Neural cell (in vitro differentiated cells): ENCODE measurements at regions not wholly inside any gene's neighbourhood (a gene's known extent, or its start where the extent isn't known, plus 50 kb on each side); places are given as distances from the start of the nearest gene placed in this dataset.

Experiments used
- RAD21 ChIP-seq: fragments of 450-650 bp; conservative IDR thresholded peaks from 2 replicates; pipeline ENCODE4 v1.6.1; 2014; ENCODE audit warnings: antibody characterized with exemption, mild to moderate bottlenecking, moderate library complexity
- SMC3 ChIP-seq: fragments of 450-650 bp; conservative IDR thresholded peaks from 2 replicates; pipeline ENCODE4 v1.6.1; 2014; ENCODE audit warnings: antibody characterized with exemption, mild to moderate bottlenecking, moderate library complexity; ENCODE audit not compliant: poor library complexity
- TF ChIP-seq, protein P1 (sequence below): fragments of 450-650 bp; IDR thresholded peaks from 2 replicates; pipeline ENCODE4 v1.5.1; 2014; ENCODE audit warnings: antibody characterized with exemption, mild to moderate bottlenecking, moderate library complexity; ENCODE audit not compliant: poor library complexity, severe bottlenecking

DNA sequence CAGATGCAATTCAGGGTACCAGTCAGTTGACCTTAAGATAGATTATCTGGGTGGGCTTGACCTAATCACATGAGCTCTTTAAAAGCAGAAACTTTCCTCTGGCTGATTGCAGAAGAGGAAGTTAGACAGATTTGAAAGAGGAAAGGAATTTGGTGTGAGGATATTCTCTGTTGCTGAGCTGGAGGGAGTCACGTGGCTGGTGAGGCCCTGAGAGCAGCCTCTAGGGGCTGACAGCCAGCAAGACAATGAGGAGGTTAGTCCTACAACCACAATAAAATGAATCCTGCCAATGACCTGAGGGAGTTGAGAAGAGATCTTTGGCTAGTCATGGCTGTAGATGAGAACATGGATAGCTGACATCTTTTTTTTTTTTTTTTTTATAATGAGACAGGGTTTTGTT is 87.0 kb upstream of the B3GAT2 start:
- TF ChIP-seq, protein P1, sequence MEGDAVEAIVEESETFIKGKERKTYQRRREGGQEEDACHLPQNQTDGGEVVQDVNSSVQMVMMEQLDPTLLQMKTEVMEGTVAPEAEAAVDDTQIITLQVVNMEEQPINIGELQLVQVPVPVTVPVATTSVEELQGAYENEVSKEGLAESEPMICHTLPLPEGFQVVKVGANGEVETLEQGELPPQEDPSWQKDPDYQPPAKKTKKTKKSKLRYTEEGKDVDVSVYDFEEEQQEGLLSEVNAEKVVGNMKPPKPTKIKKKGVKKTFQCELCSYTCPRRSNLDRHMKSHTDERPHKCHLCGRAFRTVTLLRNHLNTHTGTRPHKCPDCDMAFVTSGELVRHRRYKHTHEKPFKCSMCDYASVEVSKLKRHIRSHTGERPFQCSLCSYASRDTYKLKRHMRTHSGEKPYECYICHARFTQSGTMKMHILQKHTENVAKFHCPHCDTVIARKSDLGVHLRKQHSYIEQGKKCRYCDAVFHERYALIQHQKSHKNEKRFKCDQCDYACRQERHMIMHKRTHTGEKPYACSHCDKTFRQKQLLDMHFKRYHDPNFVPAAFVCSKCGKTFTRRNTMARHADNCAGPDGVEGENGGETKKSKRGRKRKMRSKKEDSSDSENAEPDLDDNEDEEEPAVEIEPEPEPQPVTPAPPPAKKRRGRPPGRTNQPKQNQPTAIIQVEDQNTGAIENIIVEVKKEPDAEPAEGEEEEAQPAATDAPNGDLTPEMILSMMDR, result no peak
- TF ChIP-seq RAD21 (no peak), SMC3 (no peak)
